Vagina (tissue), 2 donors: ENCODE measurements at regions not wholly inside any gene's neighbourhood (a gene's known extent, or its start where the extent isn't known, plus 50 kb on each side); places are given as distances from the start of the nearest gene placed in this dataset.
"Not testable (repeated sequence)": the region's sequence is repeated elsewhere in the genome, so short reads cannot be mapped to it uniquely, and the experiment has no call there.

Experiments
- DNase-seq, 2 donors: peaks; one replicate each; pipeline ENCODE4 v3.0.0-alpha.2; 2017; ENCODE audit errors: extremely low spot score in 2 of 2
- H3K27ac ChIP-seq: fragments of 200-600 bp; sonication (generic); one replicate; pipeline ENCODE4 v1.5.1; 2019
- H3K27me3 ChIP-seq: fragments of 200-600 bp; sonication (generic); one replicate; pipeline ENCODE4 v1.5.1; 2019
- H3K36me3 ChIP-seq, 2 donors: fragments of 200-600 bp; sonication (generic); one replicate each; pipeline ENCODE4 v1.5.1; 2017 to 2019
- H3K4me1 ChIP-seq: fragments of 200-600 bp; sonication (generic); one replicate; pipeline ENCODE4 v1.5.1; 2019
- H3K4me3 ChIP-seq, 2 donors: fragments of 200-600 bp; sonication (generic); 1 replicate in 1 of 2; 2 replicates in 1 of 2; pipeline ENCODE4 v1.5.1; 2016 to 2019
- H3K9me3 ChIP-seq: fragments of 200-600 bp; sonication (generic); one replicate; pipeline ENCODE4 v1.5.1; 2019
- POLR2A ChIP-seq, 2 donors: fragments of 450-650 bp; IDR thresholded peaks; one replicate each; pipeline ENCODE4 v1.6.1; 2017; ENCODE audit warnings: antibody characterized with exemption in 2 of 2, mild to moderate bottlenecking in 2 of 2, moderate library complexity in 2 of 2
- POLR2AphosphoS5 ChIP-seq, 2 donors: sonication (generic); formaldehyde crosslinking; IDR thresholded peaks; one replicate each; pipeline ENCODE4 v1.9.0; 2017; ENCODE audit warnings: antibody characterized with exemption in 2 of 2, mild to moderate bottlenecking in 2 of 2, low read depth in 1 of 2; ENCODE audit not compliant: insufficient read depth in 1 of 2
- intact Hi-C: fragments of 100-400 bp; cut with DNase I; formaldehyde crosslinking; loops from one replicate; pipeline ENCODE4 v1.15.1; 2023
- TF ChIP-seq, protein P1 (sequence below), 3 experiments: fragments of 450-650 bp in 2 of 3; fragments of 200-600 bp in 1 of 3; sonication (generic) in 1 of 3; IDR thresholded peaks; one replicate each; pipeline ENCODE4 v1.5.1; 2017 to 2019; ENCODE audit warnings: antibody characterized with exemption in 3 of 3, mild to moderate bottlenecking in 2 of 3, moderate library complexity in 2 of 3

DNA sequence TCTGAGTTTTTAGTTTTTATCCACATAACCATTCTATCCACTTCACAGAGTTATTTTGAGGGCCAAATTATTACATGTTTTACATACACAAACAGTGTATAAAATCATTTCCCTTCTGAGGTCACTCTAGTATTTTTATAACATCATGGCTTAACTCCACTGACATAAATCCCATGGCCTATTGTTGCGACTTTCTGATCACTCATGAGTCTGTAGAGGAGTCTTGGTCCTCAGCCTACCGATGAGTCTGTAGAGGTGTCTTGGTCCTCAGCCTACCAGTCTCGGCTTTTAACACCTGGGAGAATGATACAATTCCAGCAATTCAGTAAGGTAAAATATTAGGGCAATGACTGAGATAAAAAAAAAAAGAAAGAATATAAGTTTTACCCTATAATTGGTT, 483.7 kb downstream of the USP25 start:
- intact Hi-C loops: no loop called here
- Histone ChIP-seq H3K4me1 (peaks cover 70% of the 10 kb centered on the region), H3K4me3 (no peak overlapping the region), H3K27me3 (no peaks in the 10 kb centered on the region), H3K27ac (peak overlapping the region; percentile 76), H3K36me3 (no peaks in the 10 kb centered on the region), H3K9me3 (no peaks in the 10 kb centered on the region)
- TF ChIP-seq POLR2A (IDR thresholded peaks at IDR 0.05): no peak
- no peak for TF ChIP-seq POLR2AphosphoS5 (IDR thresholded peaks at IDR 0.05; ENCODE audit: insufficient read depth in 1 of 2, low read depth in 1 of 2)
- TF ChIP-seq, protein P1, sequence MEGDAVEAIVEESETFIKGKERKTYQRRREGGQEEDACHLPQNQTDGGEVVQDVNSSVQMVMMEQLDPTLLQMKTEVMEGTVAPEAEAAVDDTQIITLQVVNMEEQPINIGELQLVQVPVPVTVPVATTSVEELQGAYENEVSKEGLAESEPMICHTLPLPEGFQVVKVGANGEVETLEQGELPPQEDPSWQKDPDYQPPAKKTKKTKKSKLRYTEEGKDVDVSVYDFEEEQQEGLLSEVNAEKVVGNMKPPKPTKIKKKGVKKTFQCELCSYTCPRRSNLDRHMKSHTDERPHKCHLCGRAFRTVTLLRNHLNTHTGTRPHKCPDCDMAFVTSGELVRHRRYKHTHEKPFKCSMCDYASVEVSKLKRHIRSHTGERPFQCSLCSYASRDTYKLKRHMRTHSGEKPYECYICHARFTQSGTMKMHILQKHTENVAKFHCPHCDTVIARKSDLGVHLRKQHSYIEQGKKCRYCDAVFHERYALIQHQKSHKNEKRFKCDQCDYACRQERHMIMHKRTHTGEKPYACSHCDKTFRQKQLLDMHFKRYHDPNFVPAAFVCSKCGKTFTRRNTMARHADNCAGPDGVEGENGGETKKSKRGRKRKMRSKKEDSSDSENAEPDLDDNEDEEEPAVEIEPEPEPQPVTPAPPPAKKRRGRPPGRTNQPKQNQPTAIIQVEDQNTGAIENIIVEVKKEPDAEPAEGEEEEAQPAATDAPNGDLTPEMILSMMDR (IDR thresholded peaks at IDR 0.05): no peak
- no peak for DNase-seq

DNA sequence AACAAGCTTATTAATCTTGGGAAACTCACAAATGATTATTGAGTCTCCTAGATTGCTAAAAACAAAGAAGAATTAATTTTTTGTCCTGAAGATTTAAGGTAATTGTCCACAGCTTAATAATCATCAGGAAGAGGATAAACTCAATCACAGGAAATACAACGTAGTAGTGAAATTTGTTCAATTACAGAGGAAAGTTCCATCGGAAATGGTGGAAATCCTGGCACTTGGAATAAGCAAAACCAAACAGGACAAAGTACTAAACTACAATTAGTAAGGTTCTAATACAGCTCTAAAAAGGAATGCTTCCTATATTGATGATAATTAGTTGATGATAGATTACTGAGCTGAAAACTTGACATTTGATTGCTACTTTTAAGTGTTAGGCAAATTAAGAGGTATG, 485.4 kb downstream of the USP25 start:
- H3K36me3 ChIP-seq: peaks cover 0 to 4% of the 10 kb centered on the region in 2 donors
- TF ChIP-seq, protein P1 (IDR thresholded peaks at IDR 0.05): no peak
- no peak for TF ChIP-seq POLR2AphosphoS5 (IDR thresholded peaks at IDR 0.05; ENCODE audit: insufficient read depth in 1 of 2, low read depth in 1 of 2)
- TF ChIP-seq POLR2A (IDR thresholded peaks at IDR 0.05): no peak
- no peak overlapping the region for H3K4me3 ChIP-seq
- peaks cover 64% of the 10 kb centered on the region for H3K4me1 ChIP-seq
- no peaks in the 10 kb centered on the region for H3K27me3 ChIP-seq
- intact Hi-C loops: no loop called here
- no peak for DNase-seq
- H3K27ac ChIP-seq: peak overlapping the region; percentile 76
- H3K9me3 ChIP-seq: no peaks in the 10 kb centered on the region

DNA sequence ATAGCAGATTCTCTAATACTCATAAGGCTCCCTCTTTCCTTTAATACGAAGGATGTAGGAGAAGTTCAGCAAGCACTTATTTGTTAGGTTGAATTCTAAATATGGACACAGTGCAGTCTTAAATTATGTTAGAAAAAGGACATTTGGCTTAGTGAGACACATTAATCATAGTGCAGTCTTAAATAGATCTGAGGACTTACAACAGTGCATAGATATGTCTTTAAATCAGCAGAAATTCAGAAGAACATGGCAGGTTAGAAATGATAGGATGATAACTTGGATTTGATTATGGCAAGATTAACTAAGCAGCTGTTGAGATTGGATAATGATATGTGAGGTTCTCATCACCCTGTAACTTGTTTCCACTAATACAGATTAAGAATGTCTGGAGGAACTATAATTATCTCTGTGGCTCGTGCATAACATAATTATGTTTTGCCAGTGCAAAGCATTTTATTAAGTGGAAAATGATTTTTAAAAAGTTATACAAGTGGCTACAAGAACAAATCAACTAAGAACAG, 485.9 kb downstream of the USP25 start:
- H3K4me1 ChIP-seq: peaks cover 58% of the 10 kb centered on the region
- intact Hi-C loops: no loop called here
- DNase-seq: no peak
- no peak overlapping the region for H3K4me3 ChIP-seq
- no peaks in the 10 kb centered on the region for H3K27me3 ChIP-seq
- TF ChIP-seq POLR2A (IDR thresholded peaks at IDR 0.05): no peak
- H3K36me3 ChIP-seq: peaks cover 0 to 4% of the 10 kb centered on the region in 2 donors
- no peaks in the 10 kb centered on the region for H3K9me3 ChIP-seq
- peak overlapping the region; percentile 56 for H3K27ac ChIP-seq

DNA sequence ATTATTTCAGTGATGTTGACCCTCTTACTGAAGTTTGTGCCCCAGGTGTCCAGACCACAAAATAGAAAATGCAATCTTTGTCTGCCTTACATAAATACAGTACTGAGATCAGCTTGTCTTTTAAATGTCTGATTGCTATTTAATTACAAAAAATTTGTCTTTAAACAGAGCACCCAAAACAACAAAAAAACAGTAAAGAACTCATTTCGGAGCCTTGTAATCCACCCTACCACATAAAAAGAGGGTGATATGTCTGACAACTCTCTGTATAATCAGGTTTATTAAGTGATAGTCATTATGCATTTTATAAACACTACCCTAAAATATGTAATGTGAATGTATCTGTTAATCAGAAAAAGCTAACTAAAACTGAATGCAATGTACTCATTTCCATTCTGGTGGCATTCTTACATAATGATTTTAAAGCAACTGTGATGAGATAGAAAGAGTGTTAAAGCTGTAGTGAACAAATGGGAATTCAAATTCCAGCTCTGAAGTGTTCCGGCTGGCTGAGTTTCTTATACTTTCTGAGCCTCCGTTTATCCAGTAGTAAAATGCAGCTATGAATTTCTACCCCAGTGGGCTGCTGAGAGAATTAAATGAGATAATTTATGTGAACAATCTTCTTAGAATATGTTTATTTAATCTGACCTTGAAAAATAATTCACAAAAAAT, 486.6 kb downstream of the USP25 start:
- Histone ChIP-seq H3K4me1 (peaks cover 51% of the 10 kb centered on the region), H3K36me3 (peaks cover 0 to 4% of the 10 kb centered on the region in 2 donors), H3K27me3 (no peaks in the 10 kb centered on the region), H3K4me3 (no peak overlapping the region), H3K27ac (peak overlapping the region; percentile 56), H3K9me3 (no peaks in the 10 kb centered on the region)
- intact Hi-C loops: no loop called here
- no peak for DNase-seq
- no peak for TF ChIP-seq POLR2AphosphoS5 (IDR thresholded peaks at IDR 0.05; ENCODE audit: insufficient read depth in 1 of 2, low read depth in 1 of 2)
- no peak for TF ChIP-seq POLR2A (IDR thresholded peaks at IDR 0.05)
- TF ChIP-seq, protein P1 (IDR thresholded peaks at IDR 0.05): no peak

DNA sequence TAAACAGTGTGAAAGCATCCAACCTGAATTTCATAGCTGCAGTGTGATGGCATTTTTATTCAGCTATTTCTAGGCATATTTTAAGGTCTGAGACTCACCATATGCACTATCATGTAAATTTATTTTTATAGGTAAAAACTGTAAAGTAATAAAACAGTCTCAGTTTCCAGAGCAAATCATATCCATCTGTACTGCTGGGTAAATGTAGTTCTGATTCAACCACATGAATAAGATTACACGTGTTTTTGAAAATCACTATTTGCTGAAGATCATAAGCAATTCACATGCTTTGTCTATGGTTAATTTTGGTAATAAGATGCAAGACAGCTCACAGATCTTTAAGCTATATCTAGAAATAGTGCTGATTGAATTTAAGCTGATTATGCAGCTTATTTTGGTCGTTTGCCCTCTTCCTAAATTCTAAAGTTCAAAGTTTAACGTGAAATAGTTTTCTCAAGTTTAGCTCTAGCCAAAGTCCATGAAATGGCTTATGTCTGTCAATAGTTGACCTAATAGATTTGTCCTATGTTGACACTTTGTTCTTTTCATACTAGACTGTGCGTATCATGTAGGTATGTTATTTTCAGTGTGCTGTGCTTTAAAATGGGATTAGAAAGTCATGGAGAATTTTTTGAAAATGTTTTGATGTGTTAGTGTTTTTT, 489.0 kb downstream of the USP25 start:
- peaks cover 35% of the 10 kb centered on the region for H3K4me1 ChIP-seq
- H3K4me3 ChIP-seq: no peak overlapping the region
- H3K27ac ChIP-seq: no peak overlapping the region
- H3K36me3 ChIP-seq: peaks cover 0 to 4% of the 10 kb centered on the region in 2 donors
- H3K9me3 ChIP-seq: no peaks in the 10 kb centered on the region
- no peak for TF ChIP-seq POLR2A (IDR thresholded peaks at IDR 0.05)
- TF ChIP-seq, protein P1 (IDR thresholded peaks at IDR 0.05): no peak
- no peak for TF ChIP-seq POLR2AphosphoS5 (IDR thresholded peaks at IDR 0.05; ENCODE audit: insufficient read depth in 1 of 2, low read depth in 1 of 2)
- H3K27me3 ChIP-seq: no peaks in the 10 kb centered on the region
- intact Hi-C loops: no loop called here
- no peak for DNase-seq

DNA sequence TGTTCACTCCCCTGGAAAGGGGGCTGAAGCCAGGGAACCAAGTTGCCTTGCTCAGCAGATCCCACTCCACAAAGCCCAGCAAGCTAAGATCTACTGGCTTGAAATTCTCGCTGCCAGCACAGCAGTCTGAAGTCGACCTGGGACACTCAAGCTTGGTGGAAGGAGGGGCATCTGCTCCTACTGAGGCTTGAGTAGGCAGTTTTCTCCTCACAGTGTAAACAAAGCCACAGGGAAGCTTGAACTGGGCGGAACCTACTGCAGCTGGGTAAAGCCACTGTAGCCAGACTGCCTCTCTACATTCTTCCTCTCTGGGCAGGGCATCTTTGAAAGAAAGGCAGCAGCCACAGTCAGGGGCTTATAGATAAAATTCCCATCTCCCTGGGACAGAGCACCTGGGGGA, 495.0 kb downstream of the USP25 start:
- intact Hi-C loops, H3K27ac ChIP-seq, DNase-seq: not testable (repeated sequence)

More for the DNA sequence above, 495.0 kb downstream of the USP25 start:
- not testable (repeated sequence) for H3K4me1 ChIP-seq, H3K36me3 ChIP-seq, H3K27me3 ChIP-seq, H3K4me3 ChIP-seq, H3K9me3 ChIP-seq
